ENCODE measurements at regions not wholly inside any gene's neighbourhood (a gene's known extent, or its start where the extent isn't known, plus 50 kb on each side); places are given as distances from the start of the nearest gene placed in this dataset.

GRCh38 chr4:54482529-54483200, 175.1 kb upstream of the KIT start:
- FAIRE-seq = no peak
- DNase-seq (ENCODE audit: low spot score in 2 of 2) = no peak

GRCh38 chr4:54484383-54484782, 173.4 kb upstream of the KIT start:
- no peak for DNase-seq (ENCODE audit: low spot score in 2 of 2)
- FAIRE-seq = no peak

- DNase-seq (ENCODE audit: low spot score in 2 of 2) (no peak), FAIRE-seq (no peak)
These were observed 170.3 kb upstream of the KIT start for GRCh38 chr4:54487491-54487890.

GRCh38 chr4:54493862-54494261, 163.9 kb upstream of the KIT start:
- DNase-seq (ENCODE audit: low spot score in 2 of 2) (no peak), FAIRE-seq (no peak)

GRCh38 chr4:54495091-54495490, 162.7 kb upstream of the KIT start:
- FAIRE-seq (no peak), DNase-seq (ENCODE audit: low spot score in 2 of 2) (no peak)

- FAIRE-seq = no peak
- DNase-seq (ENCODE audit: low spot score in 2 of 2) = no peak
These were observed 162.1 kb upstream of the KIT start for GRCh38 chr4:54495641-54496040.

GRCh38 chr4:54496412-54496811, 161.3 kb upstream of the KIT start:
- FAIRE-seq (no peak), DNase-seq (ENCODE audit: low spot score in 2 of 2) (no peak)

GRCh38 chr4:54497947-54498346, 159.8 kb upstream of the KIT start:
- FAIRE-seq (no peak), DNase-seq (ENCODE audit: low spot score in 2 of 2) (no peak)

- no peak for FAIRE-seq
- DNase-seq (ENCODE audit: low spot score in 2 of 2) = no peak
These were observed 159.1 kb upstream of the KIT start for GRCh38 chr4:54498661-54499111.

GRCh38 chr4:54499308-54500074, 158.3 kb upstream of the KIT start:
- FAIRE-seq (no peak), DNase-seq (ENCODE audit: low spot score in 2 of 2) (no peak)

- no peak for DNase-seq (ENCODE audit: low spot score in 2 of 2)
- no peak for FAIRE-seq
These were observed 152.4 kb upstream of the KIT start for GRCh38 chr4:54505362-54505761.

- FAIRE-seq = no peak
These were observed 151.8 kb upstream of the KIT start for GRCh38 chr4:54505996-54506395.

GRCh38 chr4:54509057-54509456, 148.7 kb upstream of the KIT start:
- no peak for DNase-seq (ENCODE audit: low spot score in 2 of 2)
- FAIRE-seq = no peak

More at GRCh38 chr4:54505996-54506395, 151.8 kb upstream of the KIT start:
- DNase-seq (ENCODE audit: low spot score in 2 of 2) = no peak

- no peak for FAIRE-seq
- no peak for DNase-seq (ENCODE audit: low spot score in 2 of 2)
These were observed 144.6 kb upstream of the KIT start for GRCh38 chr4:54513204-54513603.

- FAIRE-seq (no peak), DNase-seq (ENCODE audit: low spot score in 2 of 2) (no peak)
These were observed 144.0 kb upstream of the KIT start for GRCh38 chr4:54513741-54514140.

GRCh38 chr4:54516556-54517215, 141.1 kb upstream of the KIT start:
- FAIRE-seq (no peak), DNase-seq (ENCODE audit: low spot score in 2 of 2) (no peak)

GRCh38 chr4:54517781-54518444, 139.8 kb upstream of the KIT start:
- FAIRE-seq (no peak), DNase-seq (ENCODE audit: low spot score in 2 of 2) (no peak)

- FAIRE-seq (no peak), DNase-seq (ENCODE audit: low spot score in 2 of 2) (no peak)
These were observed 132.2 kb upstream of the KIT start for GRCh38 chr4:54525602-54526001.

- DNase-seq (ENCODE audit: low spot score in 2 of 2) (no peak), FAIRE-seq (no peak)
These were observed 131.2 kb upstream of the KIT start for GRCh38 chr4:54526560-54526959.

GRCh38 chr4:54527532-54527931, 130.2 kb upstream of the KIT start:
- FAIRE-seq = no peak
- DNase-seq (ENCODE audit: low spot score in 2 of 2) = no peak

GRCh38 chr4:54539500-54540029, 118.2 kb upstream of the KIT start:
- FAIRE-seq (no peak), DNase-seq (ENCODE audit: low spot score in 2 of 2) (peak in 1 of 2 donors; percentile 48)
